Keratinocyte (primary cell): ENCODE measurements at regions not wholly inside any gene's neighbourhood (a gene's known extent, or its start where the extent isn't known, plus 50 kb on each side); places are given as distances from the start of the nearest gene placed in this dataset.

Source experiments
- EZH2 ChIP-seq: IDR thresholded peaks from one replicate; pipeline ENCODE4 v1.6.1; 2012; ENCODE audit warnings: inconsistent platforms, mild to moderate bottlenecking, low read length, moderate library complexity
- TF ChIP-seq, protein P1 (sequence below), 3 experiments: IDR thresholded peaks in 1 of 3; conservative IDR thresholded peaks in 1 of 3; optimal IDR thresholded peaks in 1 of 3; 2 replicates in 2 of 3; 3 replicates in 1 of 3; pipeline versions ENCODE3 to v1.5.1; 2011; ENCODE audit warnings: low read length in 3 of 3, mild to moderate bottlenecking in 3 of 3, moderate library complexity in 2 of 3, control low read depth in 1 of 3, inconsistent platforms in 1 of 3; ENCODE audit not compliant: insufficient read depth in 2 of 3; ENCODE audit errors: extremely low read depth in 1 of 3

- TF ChIP-seq, protein P1, sequence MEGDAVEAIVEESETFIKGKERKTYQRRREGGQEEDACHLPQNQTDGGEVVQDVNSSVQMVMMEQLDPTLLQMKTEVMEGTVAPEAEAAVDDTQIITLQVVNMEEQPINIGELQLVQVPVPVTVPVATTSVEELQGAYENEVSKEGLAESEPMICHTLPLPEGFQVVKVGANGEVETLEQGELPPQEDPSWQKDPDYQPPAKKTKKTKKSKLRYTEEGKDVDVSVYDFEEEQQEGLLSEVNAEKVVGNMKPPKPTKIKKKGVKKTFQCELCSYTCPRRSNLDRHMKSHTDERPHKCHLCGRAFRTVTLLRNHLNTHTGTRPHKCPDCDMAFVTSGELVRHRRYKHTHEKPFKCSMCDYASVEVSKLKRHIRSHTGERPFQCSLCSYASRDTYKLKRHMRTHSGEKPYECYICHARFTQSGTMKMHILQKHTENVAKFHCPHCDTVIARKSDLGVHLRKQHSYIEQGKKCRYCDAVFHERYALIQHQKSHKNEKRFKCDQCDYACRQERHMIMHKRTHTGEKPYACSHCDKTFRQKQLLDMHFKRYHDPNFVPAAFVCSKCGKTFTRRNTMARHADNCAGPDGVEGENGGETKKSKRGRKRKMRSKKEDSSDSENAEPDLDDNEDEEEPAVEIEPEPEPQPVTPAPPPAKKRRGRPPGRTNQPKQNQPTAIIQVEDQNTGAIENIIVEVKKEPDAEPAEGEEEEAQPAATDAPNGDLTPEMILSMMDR (optimal IDR thresholded peaks at IDR 0.05 in 1 of 3, IDR thresholded peaks at IDR 0.05 in 1 of 3, conservative IDR thresholded peaks at IDR 0.05 in 1 of 3; ENCODE audit: extremely low read depth in 1 of 3, insufficient read depth in 2 of 3, low read length in 3 of 3) = no peak
- no peak for TF ChIP-seq EZH2
Observed at GRCh38 chr2:21561965-21562364, 438.2 kb downstream of the TDRD15 start.
